ENCODE measurements at regions not wholly inside any gene's neighbourhood (a gene's known extent, or its start where the extent isn't known, plus 50 kb on each side); places are given as distances from the start of the nearest gene placed in this dataset.
A peak's percentile ranks its signal among the peaks of the same experiment; 100 is the strongest.

DNA sequence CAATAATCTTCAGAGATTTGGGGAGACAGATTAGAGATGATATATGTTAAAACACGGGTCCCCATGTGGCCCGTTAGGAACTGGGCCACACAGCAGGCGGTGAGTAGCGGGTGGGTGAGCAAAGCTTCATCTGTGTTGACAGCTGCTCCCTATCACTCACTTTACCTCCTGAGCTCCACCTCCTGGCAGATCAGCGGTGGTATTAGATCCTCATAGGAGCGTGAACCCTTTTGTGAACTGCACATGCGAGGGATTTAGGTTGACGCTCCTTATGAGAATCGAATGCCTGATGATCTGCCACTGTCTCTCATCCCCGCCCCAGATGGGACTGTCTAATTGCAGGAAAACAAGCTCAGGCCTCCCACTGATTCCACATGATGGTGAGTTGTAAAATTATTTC lies 560.4 kb upstream of the AMELY start:
- H3K27me3 Mint-ChIP-seq (ENCODE audit: insufficient read depth, low read depth, poor library complexity) = peaks cover 1% of the 10 kb centered on the region
- Histone ChIP-seq H3K79me2 (replicated peaks; ENCODE audit: insufficient read depth) (no peaks in the 10 kb centered on the region), H3K36me3 (ENCODE audit: insufficient read depth) (no peaks in the 10 kb centered on the region), H4K20me1 (replicated peaks; ENCODE audit: insufficient read depth) (no peaks in the 10 kb centered on the region), H3F3A (replicated peaks; ENCODE audit: low read depth) (no peaks in the 10 kb centered on the region), H2AFZ (no peak overlapping the region), H3K4me1 (ENCODE audit: insufficient read depth) (no peaks in the 10 kb centered on the region), H3K9me2 (ENCODE audit: insufficient read depth) (no peaks in the 10 kb centered on the region), H3K4me3 (no peak overlapping the region), H3K27ac (ENCODE audit: low read depth) (no peak overlapping the region), H3K4me2 (no peak overlapping the region), H3K27me3 (ENCODE audit: insufficient read depth) (no peaks in the 10 kb centered on the region)
- H3K36me3 Mint-ChIP-seq (ENCODE audit: low read depth) = no peaks in the 10 kb centered on the region
- DNase-seq (ENCODE audit: low spot score) = peak; percentile 2
- TF ChIP-seq, protein P1, sequence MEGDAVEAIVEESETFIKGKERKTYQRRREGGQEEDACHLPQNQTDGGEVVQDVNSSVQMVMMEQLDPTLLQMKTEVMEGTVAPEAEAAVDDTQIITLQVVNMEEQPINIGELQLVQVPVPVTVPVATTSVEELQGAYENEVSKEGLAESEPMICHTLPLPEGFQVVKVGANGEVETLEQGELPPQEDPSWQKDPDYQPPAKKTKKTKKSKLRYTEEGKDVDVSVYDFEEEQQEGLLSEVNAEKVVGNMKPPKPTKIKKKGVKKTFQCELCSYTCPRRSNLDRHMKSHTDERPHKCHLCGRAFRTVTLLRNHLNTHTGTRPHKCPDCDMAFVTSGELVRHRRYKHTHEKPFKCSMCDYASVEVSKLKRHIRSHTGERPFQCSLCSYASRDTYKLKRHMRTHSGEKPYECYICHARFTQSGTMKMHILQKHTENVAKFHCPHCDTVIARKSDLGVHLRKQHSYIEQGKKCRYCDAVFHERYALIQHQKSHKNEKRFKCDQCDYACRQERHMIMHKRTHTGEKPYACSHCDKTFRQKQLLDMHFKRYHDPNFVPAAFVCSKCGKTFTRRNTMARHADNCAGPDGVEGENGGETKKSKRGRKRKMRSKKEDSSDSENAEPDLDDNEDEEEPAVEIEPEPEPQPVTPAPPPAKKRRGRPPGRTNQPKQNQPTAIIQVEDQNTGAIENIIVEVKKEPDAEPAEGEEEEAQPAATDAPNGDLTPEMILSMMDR (conservative IDR thresholded peaks at IDR 0.05; ENCODE audit: low read depth in 2 of 2) = peak; percentile 15 to 41; a peak in 2 of 4 replicates
- TF ChIP-seq CREB1 (CRISPR knock-in tag; IDR thresholded peaks at IDR 0.05; ENCODE audit: low read depth) = no peak
- H3K4me3 Mint-ChIP-seq = no peak overlapping the region
- peaks cover 3% of the 10 kb centered on the region; the same call in 2 of the 3 replicates for H3K9me3 Mint-ChIP-seq
- ATAC-seq = peak; percentile 47; the same call in 2 of the 3 replicates
- no peaks in the 10 kb centered on the region for H3K4me1 Mint-ChIP-seq
- H3K27ac Mint-ChIP-seq = no peak overlapping the region

DNA sequence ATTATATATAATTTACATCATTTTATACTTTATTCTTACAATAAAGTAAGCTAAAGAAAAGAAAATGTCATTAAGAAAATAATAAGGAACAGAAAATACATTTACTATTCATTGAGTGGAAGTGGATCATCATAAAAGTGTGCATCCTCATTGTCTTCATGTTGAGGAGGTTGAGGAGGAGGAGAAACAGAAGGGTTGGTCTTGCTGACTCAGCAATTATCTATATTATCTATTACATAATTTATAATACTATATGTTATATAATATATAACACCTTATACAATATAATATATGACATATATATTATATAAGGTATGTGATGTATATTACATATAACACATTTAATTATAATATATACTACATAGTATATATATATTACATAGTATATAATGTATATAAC lies 558.5 kb upstream of the AMELY start:
- Mint-ChIP-seq H3K36me3 (ENCODE audit: low read depth) (no peaks in the 10 kb centered on the region), H3K4me3 (no peak overlapping the region), H3K4me1 (no peaks in the 10 kb centered on the region), H3K27ac (no peak overlapping the region), H3K9me3 (no peaks in the 10 kb centered on the region; the same call in 2 of the 3 replicates), H3K27me3 (ENCODE audit: insufficient read depth, low read depth, poor library complexity) (peaks cover 1% of the 10 kb centered on the region)
- DNase-seq (ENCODE audit: low spot score) = no peak
- H3F3A ChIP-seq (replicated peaks; ENCODE audit: low read depth) = no peaks in the 10 kb centered on the region
- H3K79me2 ChIP-seq (replicated peaks; ENCODE audit: insufficient read depth) = no peaks in the 10 kb centered on the region
- H3K4me2 ChIP-seq = no peak overlapping the region
- H3K27ac ChIP-seq (ENCODE audit: low read depth) = no peak overlapping the region
- no peak for ATAC-seq
- no peak overlapping the region for H3K4me3 ChIP-seq
- no peak overlapping the region for H2AFZ ChIP-seq
- no peaks in the 10 kb centered on the region for H3K4me1 ChIP-seq (ENCODE audit: insufficient read depth)
- H3K9me2 ChIP-seq (ENCODE audit: insufficient read depth) = no peaks in the 10 kb centered on the region
- no peaks in the 10 kb centered on the region for H3K36me3 ChIP-seq (ENCODE audit: insufficient read depth)
- no peaks in the 10 kb centered on the region for H4K20me1 ChIP-seq (replicated peaks; ENCODE audit: insufficient read depth)
- no peaks in the 10 kb centered on the region for H3K27me3 ChIP-seq (ENCODE audit: insufficient read depth)
- TF ChIP-seq EZH2 (IDR thresholded peaks at IDR 0.05; ENCODE audit: low read depth, unreplicated experiment) (no peak), STAT1 (IDR thresholded peaks at IDR 0.05; ENCODE audit: unreplicated experiment) (no peak), ZNF331 (CRISPR knock-in tag; IDR thresholded peaks at IDR 0.05; ENCODE audit: low read depth) (no peak), JUNB (IDR thresholded peaks at IDR 0.05; ENCODE audit: unreplicated experiment) (no peak), POLR2AphosphoS5 (IDR thresholded peaks at IDR 0.05; ENCODE audit: low read depth) (no peak), EZH2phosphoT487 (IDR thresholded peaks at IDR 0.05; ENCODE audit: unreplicated experiment) (no peak)
- TF ChIP-seq, protein P2, sequence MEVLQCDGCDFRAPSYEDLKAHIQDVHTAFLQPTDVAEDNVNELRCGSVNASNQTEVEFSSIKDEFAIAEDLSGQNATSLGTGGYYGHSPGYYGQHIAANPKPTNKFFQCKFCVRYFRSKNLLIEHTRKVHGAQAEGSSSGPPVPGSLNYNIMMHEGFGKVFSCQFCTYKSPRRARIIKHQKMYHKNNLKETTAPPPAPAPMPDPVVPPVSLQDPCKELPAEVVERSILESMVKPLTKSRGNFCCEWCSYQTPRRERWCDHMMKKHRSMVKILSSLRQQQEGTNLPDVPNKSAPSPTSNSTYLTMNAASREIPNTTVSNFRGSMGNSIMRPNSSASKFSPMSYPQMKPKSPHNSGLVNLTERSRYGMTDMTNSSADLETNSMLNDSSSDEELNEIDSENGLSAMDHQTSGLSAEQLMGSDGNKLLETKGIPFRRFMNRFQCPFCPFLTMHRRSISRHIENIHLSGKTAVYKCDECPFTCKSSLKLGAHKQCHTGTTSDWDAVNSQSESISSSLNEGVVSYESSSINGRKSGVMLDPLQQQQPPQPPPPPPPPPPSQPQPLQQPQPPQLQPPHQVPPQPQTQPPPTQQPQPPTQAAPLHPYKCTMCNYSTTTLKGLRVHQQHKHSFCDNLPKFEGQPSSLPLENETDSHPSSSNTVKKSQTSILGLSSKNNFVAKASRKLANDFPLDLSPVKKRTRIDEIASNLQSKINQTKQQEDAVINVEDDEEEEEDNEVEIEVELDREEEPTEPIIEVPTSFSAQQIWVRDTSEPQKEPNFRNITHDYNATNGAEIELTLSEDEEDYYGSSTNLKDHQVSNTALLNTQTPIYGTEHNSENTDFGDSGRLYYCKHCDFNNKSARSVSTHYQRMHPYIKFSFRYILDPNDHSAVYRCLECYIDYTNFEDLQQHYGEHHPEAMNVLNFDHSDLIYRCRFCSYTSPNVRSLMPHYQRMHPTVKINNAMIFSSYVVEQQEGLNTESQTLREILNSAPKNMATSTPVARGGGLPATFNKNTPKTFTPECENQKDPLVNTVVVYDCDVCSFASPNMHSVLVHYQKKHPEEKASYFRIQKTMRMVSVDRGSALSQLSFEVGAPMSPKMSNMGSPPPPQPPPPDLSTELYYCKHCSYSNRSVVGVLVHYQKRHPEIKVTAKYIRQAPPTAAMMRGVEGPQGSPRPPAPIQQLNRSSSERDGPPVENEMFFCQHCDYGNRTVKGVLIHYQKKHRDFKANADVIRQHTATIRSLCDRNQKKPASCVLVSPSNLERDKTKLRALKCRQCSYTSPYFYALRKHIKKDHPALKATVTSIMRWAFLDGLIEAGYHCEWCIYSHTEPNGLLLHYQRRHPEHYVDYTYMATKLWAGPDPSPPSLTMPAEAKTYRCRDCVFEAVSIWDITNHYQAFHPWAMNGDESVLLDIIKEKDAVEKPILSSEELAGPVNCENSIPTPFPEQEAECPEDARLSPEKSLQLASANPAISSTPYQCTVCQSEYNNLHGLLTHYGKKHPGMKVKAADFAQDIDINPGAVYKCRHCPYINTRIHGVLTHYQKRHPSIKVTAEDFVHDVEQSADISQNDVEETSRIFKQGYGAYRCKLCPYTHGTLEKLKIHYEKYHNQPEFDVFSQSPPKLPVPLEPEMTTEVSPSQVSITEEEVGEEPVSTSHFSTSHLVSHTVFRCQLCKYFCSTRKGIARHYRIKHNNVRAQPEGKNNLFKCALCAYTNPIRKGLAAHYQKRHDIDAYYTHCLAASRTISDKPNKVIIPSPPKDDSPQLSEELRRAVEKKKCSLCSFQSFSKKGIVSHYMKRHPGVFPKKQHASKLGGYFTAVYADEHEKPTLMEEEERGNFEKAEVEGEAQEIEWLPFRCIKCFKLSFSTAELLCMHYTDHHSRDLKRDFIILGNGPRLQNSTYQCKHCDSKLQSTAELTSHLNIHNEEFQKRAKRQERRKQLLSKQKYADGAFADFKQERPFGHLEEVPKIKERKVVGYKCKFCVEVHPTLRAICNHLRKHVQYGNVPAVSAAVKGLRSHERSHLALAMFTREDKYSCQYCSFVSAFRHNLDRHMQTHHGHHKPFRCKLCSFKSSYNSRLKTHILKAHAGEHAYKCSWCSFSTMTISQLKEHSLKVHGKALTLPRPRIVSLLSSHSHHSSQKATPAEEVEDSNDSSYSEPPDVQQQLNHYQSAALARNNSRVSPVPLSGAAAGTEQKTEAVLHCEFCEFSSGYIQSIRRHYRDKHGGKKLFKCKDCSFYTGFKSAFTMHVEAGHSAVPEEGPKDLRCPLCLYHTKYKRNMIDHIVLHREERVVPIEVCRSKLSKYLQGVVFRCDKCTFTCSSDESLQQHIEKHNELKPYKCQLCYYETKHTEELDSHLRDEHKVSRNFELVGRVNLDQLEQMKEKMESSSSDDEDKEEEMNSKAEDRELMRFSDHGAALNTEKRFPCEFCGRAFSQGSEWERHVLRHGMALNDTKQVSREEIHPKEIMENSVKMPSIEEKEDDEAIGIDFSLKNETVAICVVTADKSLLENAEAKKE (CRISPR knock-in tag; IDR thresholded peaks at IDR 0.05) = no peak
- TF ChIP-seq, protein P3, sequence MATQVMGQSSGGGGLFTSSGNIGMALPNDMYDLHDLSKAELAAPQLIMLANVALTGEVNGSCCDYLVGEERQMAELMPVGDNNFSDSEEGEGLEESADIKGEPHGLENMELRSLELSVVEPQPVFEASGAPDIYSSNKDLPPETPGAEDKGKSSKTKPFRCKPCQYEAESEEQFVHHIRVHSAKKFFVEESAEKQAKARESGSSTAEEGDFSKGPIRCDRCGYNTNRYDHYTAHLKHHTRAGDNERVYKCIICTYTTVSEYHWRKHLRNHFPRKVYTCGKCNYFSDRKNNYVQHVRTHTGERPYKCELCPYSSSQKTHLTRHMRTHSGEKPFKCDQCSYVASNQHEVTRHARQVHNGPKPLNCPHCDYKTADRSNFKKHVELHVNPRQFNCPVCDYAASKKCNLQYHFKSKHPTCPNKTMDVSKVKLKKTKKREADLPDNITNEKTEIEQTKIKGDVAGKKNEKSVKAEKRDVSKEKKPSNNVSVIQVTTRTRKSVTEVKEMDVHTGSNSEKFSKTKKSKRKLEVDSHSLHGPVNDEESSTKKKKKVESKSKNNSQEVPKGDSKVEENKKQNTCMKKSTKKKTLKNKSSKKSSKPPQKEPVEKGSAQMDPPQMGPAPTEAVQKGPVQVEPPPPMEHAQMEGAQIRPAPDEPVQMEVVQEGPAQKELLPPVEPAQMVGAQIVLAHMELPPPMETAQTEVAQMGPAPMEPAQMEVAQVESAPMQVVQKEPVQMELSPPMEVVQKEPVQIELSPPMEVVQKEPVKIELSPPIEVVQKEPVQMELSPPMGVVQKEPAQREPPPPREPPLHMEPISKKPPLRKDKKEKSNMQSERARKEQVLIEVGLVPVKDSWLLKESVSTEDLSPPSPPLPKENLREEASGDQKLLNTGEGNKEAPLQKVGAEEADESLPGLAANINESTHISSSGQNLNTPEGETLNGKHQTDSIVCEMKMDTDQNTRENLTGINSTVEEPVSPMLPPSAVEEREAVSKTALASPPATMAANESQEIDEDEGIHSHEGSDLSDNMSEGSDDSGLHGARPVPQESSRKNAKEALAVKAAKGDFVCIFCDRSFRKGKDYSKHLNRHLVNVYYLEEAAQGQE (IDR thresholded peaks at IDR 0.05; ENCODE audit: unreplicated experiment) = no peak

All from GM23338 (cell line).